RWPE2 (cell line): ENCODE measurements at regions not wholly inside any gene's neighbourhood (a gene's known extent, or its start where the extent isn't known, plus 50 kb on each side); places are given as distances from the start of the nearest gene placed in this dataset.

ENCODE experiments used
- ATAC-seq: fragments of 200-7000 bp; cut with Tn5 transposase; 3 replicates; pipeline ENCODE4 v1.9.1; 2021; ENCODE audit warnings: low read depth
- DNase-seq: peaks from one replicate; pipeline ENCODE4 v3.0.0-alpha.2; 2020; ENCODE audit warnings: low spot score
- H3K27ac ChIP-seq: fragments of 450-650 bp; 2 replicates; pipeline ENCODE4 v1.5.1; 2017; ENCODE audit warnings: mild to moderate bottlenecking; ENCODE audit not compliant: poor library complexity, severe bottlenecking
- H3K27me3 ChIP-seq: fragments of 250-450 bp; sonication (Bioruptor Pico); 2 replicates; pipeline ENCODE4 v1.5.1; 2021; ENCODE audit warnings: mild to moderate bottlenecking, moderate library complexity; ENCODE audit not compliant: insufficient read depth, poor library complexity, severe bottlenecking
- H3K36me3 ChIP-seq: fragments of 250-450 bp; sonication (Bioruptor Pico); 2 replicates; pipeline ENCODE4 v1.5.1; 2020; ENCODE audit warnings: low read depth, mild to moderate bottlenecking, moderate library complexity
- H3K4me1 ChIP-seq: fragments of 250-450 bp; sonication (Bioruptor Pico); 2 replicates; pipeline ENCODE4 v1.5.1; 2021; ENCODE audit warnings: mild to moderate bottlenecking, moderate library complexity; ENCODE audit not compliant: insufficient read depth, poor library complexity, severe bottlenecking
- H3K4me3 ChIP-seq: fragments of 250-450 bp; sonication (Bioruptor Pico); 2 replicates; pipeline ENCODE4 v1.5.1; 2021; ENCODE audit warnings: mild to moderate bottlenecking, moderate library complexity; ENCODE audit not compliant: severe bottlenecking
- H3K9me3 ChIP-seq: fragments of 250-450 bp; sonication (Bioruptor Pico); 2 replicates; pipeline ENCODE4 v1.5.1; 2021; ENCODE audit warnings: mild to moderate bottlenecking, moderate library complexity; ENCODE audit not compliant: severe bottlenecking
- TF ChIP-seq, protein P1 (sequence below): fragments of 450-650 bp; IDR thresholded peaks from one replicate; pipeline ENCODE4 v1.5.1; 2017; ENCODE audit warnings: mild to moderate bottlenecking, moderate library complexity; ENCODE audit not compliant: poor library complexity, severe bottlenecking

GRCh38 chr17:33933576-33933975, 321.5 kb upstream of the CCL2 start:
- ATAC-seq (no peak), DNase-seq (no peak)
- TF ChIP-seq, protein P1, sequence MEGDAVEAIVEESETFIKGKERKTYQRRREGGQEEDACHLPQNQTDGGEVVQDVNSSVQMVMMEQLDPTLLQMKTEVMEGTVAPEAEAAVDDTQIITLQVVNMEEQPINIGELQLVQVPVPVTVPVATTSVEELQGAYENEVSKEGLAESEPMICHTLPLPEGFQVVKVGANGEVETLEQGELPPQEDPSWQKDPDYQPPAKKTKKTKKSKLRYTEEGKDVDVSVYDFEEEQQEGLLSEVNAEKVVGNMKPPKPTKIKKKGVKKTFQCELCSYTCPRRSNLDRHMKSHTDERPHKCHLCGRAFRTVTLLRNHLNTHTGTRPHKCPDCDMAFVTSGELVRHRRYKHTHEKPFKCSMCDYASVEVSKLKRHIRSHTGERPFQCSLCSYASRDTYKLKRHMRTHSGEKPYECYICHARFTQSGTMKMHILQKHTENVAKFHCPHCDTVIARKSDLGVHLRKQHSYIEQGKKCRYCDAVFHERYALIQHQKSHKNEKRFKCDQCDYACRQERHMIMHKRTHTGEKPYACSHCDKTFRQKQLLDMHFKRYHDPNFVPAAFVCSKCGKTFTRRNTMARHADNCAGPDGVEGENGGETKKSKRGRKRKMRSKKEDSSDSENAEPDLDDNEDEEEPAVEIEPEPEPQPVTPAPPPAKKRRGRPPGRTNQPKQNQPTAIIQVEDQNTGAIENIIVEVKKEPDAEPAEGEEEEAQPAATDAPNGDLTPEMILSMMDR, result no peak

DNA sequence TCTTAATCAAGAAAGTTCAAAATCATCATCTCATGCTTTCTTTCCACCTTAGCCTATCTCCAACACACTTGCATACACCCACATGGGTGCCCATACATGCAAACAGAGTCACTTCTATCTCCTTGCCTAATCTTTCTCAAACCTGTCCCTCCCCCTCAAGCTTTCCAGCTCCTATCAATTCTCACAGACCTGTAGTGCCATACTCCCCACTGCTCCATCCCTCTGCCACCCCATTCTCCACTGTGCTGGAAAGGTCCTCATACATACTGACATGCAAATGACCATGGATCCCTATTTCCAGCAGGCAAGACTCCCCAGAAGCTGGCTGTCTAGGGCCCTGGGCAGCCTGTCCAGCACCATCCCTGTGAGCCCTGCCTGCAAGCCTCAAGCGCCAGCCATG, 320.4 kb upstream of the CCL2 start:
- Histone ChIP-seq H3K4me3 (no peak overlapping the region), H3K27ac (no peak overlapping the region), H3K27me3 (peaks cover 6% of the 10 kb centered on the region), H3K9me3 (no peaks in the 10 kb centered on the region), H3K36me3 (no peaks in the 10 kb centered on the region), H3K4me1 (no peaks in the 10 kb centered on the region)
- DNase-seq (no peak), ATAC-seq (no peak)
- TF ChIP-seq, protein P1, result no peak

More at GRCh38 chr17:33933576-33933975, 321.5 kb upstream of the CCL2 start:
- H3K4me1 ChIP-seq, result no peaks in the 10 kb centered on the region
- H3K36me3 ChIP-seq, result no peaks in the 10 kb centered on the region
- no peak overlapping the region for H3K27ac ChIP-seq
- H3K27me3 ChIP-seq, result peaks cover 6% of the 10 kb centered on the region
- H3K4me3 ChIP-seq, result no peak overlapping the region
- H3K9me3 ChIP-seq, result no peaks in the 10 kb centered on the region

DNA sequence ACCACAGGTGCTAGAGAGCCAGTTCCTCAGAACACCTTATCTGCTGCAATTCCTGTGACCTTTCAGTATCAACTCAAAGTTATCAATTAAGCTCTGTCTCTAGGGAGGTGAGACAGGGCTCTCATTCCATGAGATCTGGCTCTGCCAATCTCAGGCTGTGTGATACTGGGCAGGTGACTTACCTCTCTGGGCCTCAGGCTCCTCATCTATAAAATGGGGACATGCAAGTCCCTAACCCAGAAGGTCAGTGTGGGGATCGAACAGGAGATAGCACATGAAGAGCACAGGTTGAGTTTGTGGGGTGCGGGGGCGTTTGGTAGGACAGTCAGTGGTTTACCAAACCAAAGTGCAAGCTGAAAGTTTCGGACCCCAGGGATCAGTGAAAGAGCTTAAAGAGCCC, 319.3 kb upstream of the CCL2 start:
- no peak for DNase-seq

GRCh38 chr17:33936764-33937163, 318.3 kb upstream of the CCL2 start:
- ATAC-seq, result no peak
- Histone ChIP-seq H3K4me1 (no peaks in the 10 kb centered on the region), H3K27me3 (peaks cover 6% of the 10 kb centered on the region), H3K4me3 (no peak overlapping the region), H3K27ac (no peak overlapping the region), H3K9me3 (no peaks in the 10 kb centered on the region), H3K36me3 (no peaks in the 10 kb centered on the region)
- DNase-seq, result no peak
- TF ChIP-seq, protein P1, result no peak

More for the DNA sequence above, 319.3 kb upstream of the CCL2 start:
- H3K36me3 ChIP-seq, result no peaks in the 10 kb centered on the region
- ATAC-seq, result no peak
- H3K27me3 ChIP-seq, result peaks cover 6% of the 10 kb centered on the region
- no peak overlapping the region for H3K4me3 ChIP-seq
- H3K27ac ChIP-seq, result no peak overlapping the region
- TF ChIP-seq, protein P1, result no peak
- H3K9me3 ChIP-seq, result no peaks in the 10 kb centered on the region
- H3K4me1 ChIP-seq, result no peaks in the 10 kb centered on the region

GRCh38 chr17:33939959-33940358, 315.1 kb upstream of the CCL2 start:
- TF ChIP-seq, protein P1, result no peak
- Histone ChIP-seq H3K36me3 (no peaks in the 10 kb centered on the region), H3K4me1 (no peaks in the 10 kb centered on the region), H3K9me3 (no peaks in the 10 kb centered on the region), H3K27me3 (no peaks in the 10 kb centered on the region), H3K4me3 (no peak overlapping the region), H3K27ac (no peak overlapping the region)
- no peak for ATAC-seq
- no peak for DNase-seq
